GM23338 (cell line): ENCODE measurements at regions not wholly inside any gene's neighbourhood (a gene's known extent, or its start where the extent isn't known, plus 50 kb on each side); places are given as distances from the start of the nearest gene placed in this dataset.

ENCODE experiments used
- ATAC-seq: fragments of 200-7000 bp; cut with Tn5 transposase; 3 replicates; pipeline ENCODE4 v1.9.1; 2020
- DNase-seq: peaks from one replicate; pipeline ENCODE4 v3.0.0-alpha.2; 2015; ENCODE audit warnings: low spot score
- H2AFZ ChIP-seq: fragments of 200-600 bp; sonication (generic); 2 replicates; pipeline ENCODE4 v1.8.0; 2016; ENCODE audit warnings: antibody characterized with exemption, mild to moderate bottlenecking, moderate library complexity
- H3F3A ChIP-seq: fragments of 200-600 bp; sonication (generic); replicated peaks from 2 replicates; pipeline ENCODE4 v1.8.0; 2017; ENCODE audit warnings: antibody characterized with exemption, mixed run types, low read depth
- H3K27ac ChIP-seq: fragments of 200-600 bp; sonication (generic); 2 replicates; pipeline ENCODE4 v1.6.1; 2016; ENCODE audit warnings: low read depth
- H3K27me3 ChIP-seq: fragments of 200-600 bp; sonication (generic); 2 replicates; pipeline ENCODE4 v1.8.0; 2016; ENCODE audit warnings: mild to moderate bottlenecking, mixed run types, moderate library complexity; ENCODE audit not compliant: insufficient read depth
- H3K36me3 ChIP-seq: fragments of 200-600 bp; sonication (generic); 2 replicates; pipeline ENCODE4 v1.8.0; 2016; ENCODE audit warnings: mild to moderate bottlenecking; ENCODE audit not compliant: insufficient read depth
- H3K4me1 ChIP-seq: fragments of 200-600 bp; sonication (generic); 2 replicates; pipeline ENCODE4 v1.8.0; 2016; ENCODE audit warnings: mild to moderate bottlenecking, moderate library complexity; ENCODE audit not compliant: insufficient read depth
- H3K4me2 ChIP-seq: fragments of 200-600 bp; sonication (generic); 2 replicates; pipeline ENCODE4 v1.7.1; 2017; ENCODE audit warnings: mixed run types
- H3K4me3 ChIP-seq: fragments of 200-600 bp; sonication (generic); 2 replicates; pipeline ENCODE4 v1.6.1; 2016; ENCODE audit warnings: mixed run types
- H3K79me2 ChIP-seq: fragments of 200-600 bp; sonication (generic); replicated peaks from 2 replicates; pipeline ENCODE4 v1.8.0; 2017; ENCODE audit warnings: mild to moderate bottlenecking; ENCODE audit not compliant: insufficient read depth
- H3K9me2 ChIP-seq: fragments of 200-600 bp; sonication (generic); 2 replicates; pipeline ENCODE4 v1.8.0; 2017; ENCODE audit not compliant: insufficient read depth
- H4K20me1 ChIP-seq: fragments of 200-600 bp; sonication (generic); replicated peaks from 2 replicates; pipeline ENCODE4 v1.8.0; 2017; ENCODE audit warnings: mild to moderate bottlenecking; ENCODE audit not compliant: insufficient read depth
- H3K27ac Mint-ChIP-seq: 2 replicates; pipeline ENCODE4 v1.8.0; 2020; ENCODE audit warnings: inconsistent platforms, mild to moderate bottlenecking, moderate library complexity, mixed read lengths
- H3K27me3 Mint-ChIP-seq: 3 replicates; pipeline ENCODE4 v1.8.0; 2022; ENCODE audit warnings: low read depth, mild to moderate bottlenecking, moderate library complexity, mixed read lengths, inconsistent platforms; ENCODE audit not compliant: insufficient read depth, poor library complexity
- H3K36me3 Mint-ChIP-seq: 3 replicates; pipeline ENCODE4 v1.8.0; 2021; ENCODE audit warnings: low read depth, mild to moderate bottlenecking, inconsistent platforms, moderate library complexity, mixed read lengths
- H3K4me1 Mint-ChIP-seq: 3 replicates; pipeline ENCODE4 v1.8.0; 2020; ENCODE audit warnings: mild to moderate bottlenecking, inconsistent platforms, mixed read lengths
- H3K4me3 Mint-ChIP-seq: 3 replicates; pipeline ENCODE4 v1.8.0; 2021; ENCODE audit warnings: moderate library complexity, mild to moderate bottlenecking, inconsistent platforms, mixed read lengths
- H3K9me3 Mint-ChIP-seq: 3 replicates; pipeline ENCODE4 v1.8.0; 2020; ENCODE audit warnings: moderate library complexity, mild to moderate bottlenecking, inconsistent platforms, mixed read lengths
- CREB1 ChIP-seq: fragments of 250-450 bp; sonication (Bioruptor Pico); IDR thresholded peaks from 2 replicates; pipeline ENCODE4 v1.5.0; 2020; ENCODE audit warnings: low read depth, mild to moderate bottlenecking, moderate library complexity
- EZH2 ChIP-seq: fragments of 200-600 bp; sonication (generic); IDR thresholded peaks from one replicate; pipeline ENCODE4 v1.8.0; 2017; ENCODE audit warnings: antibody characterized with exemption, mild to moderate bottlenecking, low read depth; ENCODE audit not compliant: unreplicated experiment
- EZH2phosphoT487 ChIP-seq: fragments of 200-600 bp; sonication (generic); IDR thresholded peaks from one replicate; pipeline ENCODE4 v1.8.1; 2018; ENCODE audit warnings: antibody characterized with exemption; ENCODE audit not compliant: unreplicated experiment
- JUNB ChIP-seq: IDR thresholded peaks from one replicate; pipeline ENCODE4 v1.6.1; 2016; ENCODE audit warnings: antibody characterized with exemption; ENCODE audit not compliant: unreplicated experiment
- NANOG ChIP-seq: IDR thresholded peaks from 2 replicates; pipeline ENCODE4 v1.6.1; 2016; ENCODE audit warnings: antibody characterized with exemption, borderline replicate concordance
- POLR2AphosphoS5 ChIP-seq: IDR thresholded peaks from 2 replicates; pipeline ENCODE4 v1.6.1; 2016; ENCODE audit warnings: antibody characterized with exemption, low read depth
- STAT1 ChIP-seq: IDR thresholded peaks from one replicate; pipeline ENCODE4 v1.6.1; 2016; ENCODE audit warnings: antibody characterized with exemption; ENCODE audit not compliant: unreplicated experiment
- ZNF114 ChIP-seq: fragments of 250-450 bp; sonication (Bioruptor Pico); IDR thresholded peaks from 2 replicates; pipeline ENCODE4 v1.5.0; 2020; ENCODE audit warnings: mild to moderate bottlenecking, moderate library complexity
- ZNF331 ChIP-seq: fragments of 250-450 bp; sonication (Bioruptor Pico); IDR thresholded peaks from 2 replicates; pipeline ENCODE4 v1.5.0; 2020; ENCODE audit warnings: low read depth, mild to moderate bottlenecking, moderate library complexity
- TF ChIP-seq, protein P1 (sequence below): IDR thresholded peaks from 2 replicates; pipeline ENCODE4 v1.6.1; 2016; ENCODE audit warnings: antibody characterized with exemption
- TF ChIP-seq, protein P2 (sequence below), 2 experiments: fragments of 200-600 bp in 1 of 2; sonication (generic) in 1 of 2; conservative IDR thresholded peaks; 2 replicates each; pipeline versions ENCODE4 v1.5.1 to v1.6.1; 2016 to 2017; ENCODE audit warnings: antibody characterized with exemption in 2 of 2, low read depth in 2 of 2, mild to moderate bottlenecking in 2 of 2, moderate library complexity in 1 of 2
- TF ChIP-seq, protein P3 (sequence below): IDR thresholded peaks from one replicate; pipeline ENCODE4 v1.6.1; 2018; ENCODE audit warnings: antibody characterized with exemption; ENCODE audit not compliant: unreplicated experiment
- TF ChIP-seq, protein P4 (sequence below): fragments of 250-450 bp; sonication (Bioruptor Pico); IDR thresholded peaks from 2 replicates; pipeline ENCODE4 v1.5.0; 2020; ENCODE audit warnings: mild to moderate bottlenecking, moderate library complexity

DNA sequence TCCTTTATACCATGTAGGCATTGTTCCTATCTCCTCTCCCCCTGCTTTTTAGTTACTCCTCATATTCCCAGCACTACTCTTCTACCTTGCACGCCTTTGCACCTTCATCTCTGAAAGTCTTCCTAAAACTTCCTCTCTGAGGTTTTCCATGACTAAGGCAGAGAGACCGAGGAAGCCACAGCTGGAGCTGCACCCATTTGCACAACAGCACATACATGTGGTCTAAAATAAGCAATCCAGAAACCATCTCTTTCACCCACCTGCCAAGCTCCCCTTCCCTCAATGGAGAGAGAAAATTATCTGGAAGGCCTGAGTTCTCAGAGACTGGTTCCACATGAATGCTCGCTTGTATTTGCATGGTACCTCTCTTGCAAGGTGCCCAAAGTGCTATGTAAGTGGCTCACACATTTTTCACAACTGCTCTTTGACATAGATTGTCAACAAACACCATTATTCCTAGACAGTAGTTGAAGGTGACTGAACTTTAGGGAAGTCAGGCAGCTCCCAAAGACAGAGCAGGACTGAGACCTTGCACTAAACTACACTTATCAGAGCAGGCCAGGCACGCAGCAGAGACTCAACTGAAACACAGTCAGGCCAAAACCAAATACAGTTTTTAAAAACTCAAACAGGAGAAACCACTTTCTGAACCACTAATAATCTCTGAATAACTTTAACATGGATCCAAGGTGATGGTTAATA, 313.2 kb downstream of the TFAP2A start:
- no peak overlapping the region for H2AFZ ChIP-seq
- no peaks in the 10 kb centered on the region for H3K79me2 ChIP-seq
- no peaks in the 10 kb centered on the region for H3F3A ChIP-seq
- H3K36me3 ChIP-seq = no peaks in the 10 kb centered on the region
- H3K4me2 ChIP-seq = no peak overlapping the region
- TF ChIP-seq EZH2 (no peak), STAT1 (no peak), ZNF331 (CRISPR knock-in tag) (no peak), NANOG (no peak), ZNF114 (no peak), EZH2phosphoT487 (no peak), POLR2AphosphoS5 (no peak), CREB1 (CRISPR knock-in tag) (no peak), JUNB (no peak)
- TF ChIP-seq, protein P1, sequence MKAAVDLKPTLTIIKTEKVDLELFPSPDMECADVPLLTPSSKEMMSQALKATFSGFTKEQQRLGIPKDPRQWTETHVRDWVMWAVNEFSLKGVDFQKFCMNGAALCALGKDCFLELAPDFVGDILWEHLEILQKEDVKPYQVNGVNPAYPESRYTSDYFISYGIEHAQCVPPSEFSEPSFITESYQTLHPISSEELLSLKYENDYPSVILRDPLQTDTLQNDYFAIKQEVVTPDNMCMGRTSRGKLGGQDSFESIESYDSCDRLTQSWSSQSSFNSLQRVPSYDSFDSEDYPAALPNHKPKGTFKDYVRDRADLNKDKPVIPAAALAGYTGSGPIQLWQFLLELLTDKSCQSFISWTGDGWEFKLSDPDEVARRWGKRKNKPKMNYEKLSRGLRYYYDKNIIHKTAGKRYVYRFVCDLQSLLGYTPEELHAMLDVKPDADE = no peak
- TF ChIP-seq, protein P2, sequence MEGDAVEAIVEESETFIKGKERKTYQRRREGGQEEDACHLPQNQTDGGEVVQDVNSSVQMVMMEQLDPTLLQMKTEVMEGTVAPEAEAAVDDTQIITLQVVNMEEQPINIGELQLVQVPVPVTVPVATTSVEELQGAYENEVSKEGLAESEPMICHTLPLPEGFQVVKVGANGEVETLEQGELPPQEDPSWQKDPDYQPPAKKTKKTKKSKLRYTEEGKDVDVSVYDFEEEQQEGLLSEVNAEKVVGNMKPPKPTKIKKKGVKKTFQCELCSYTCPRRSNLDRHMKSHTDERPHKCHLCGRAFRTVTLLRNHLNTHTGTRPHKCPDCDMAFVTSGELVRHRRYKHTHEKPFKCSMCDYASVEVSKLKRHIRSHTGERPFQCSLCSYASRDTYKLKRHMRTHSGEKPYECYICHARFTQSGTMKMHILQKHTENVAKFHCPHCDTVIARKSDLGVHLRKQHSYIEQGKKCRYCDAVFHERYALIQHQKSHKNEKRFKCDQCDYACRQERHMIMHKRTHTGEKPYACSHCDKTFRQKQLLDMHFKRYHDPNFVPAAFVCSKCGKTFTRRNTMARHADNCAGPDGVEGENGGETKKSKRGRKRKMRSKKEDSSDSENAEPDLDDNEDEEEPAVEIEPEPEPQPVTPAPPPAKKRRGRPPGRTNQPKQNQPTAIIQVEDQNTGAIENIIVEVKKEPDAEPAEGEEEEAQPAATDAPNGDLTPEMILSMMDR (conservative IDR thresholded peaks at IDR 0.05; ENCODE audit: low read depth in 2 of 2) = no peak
- TF ChIP-seq, protein P3, sequence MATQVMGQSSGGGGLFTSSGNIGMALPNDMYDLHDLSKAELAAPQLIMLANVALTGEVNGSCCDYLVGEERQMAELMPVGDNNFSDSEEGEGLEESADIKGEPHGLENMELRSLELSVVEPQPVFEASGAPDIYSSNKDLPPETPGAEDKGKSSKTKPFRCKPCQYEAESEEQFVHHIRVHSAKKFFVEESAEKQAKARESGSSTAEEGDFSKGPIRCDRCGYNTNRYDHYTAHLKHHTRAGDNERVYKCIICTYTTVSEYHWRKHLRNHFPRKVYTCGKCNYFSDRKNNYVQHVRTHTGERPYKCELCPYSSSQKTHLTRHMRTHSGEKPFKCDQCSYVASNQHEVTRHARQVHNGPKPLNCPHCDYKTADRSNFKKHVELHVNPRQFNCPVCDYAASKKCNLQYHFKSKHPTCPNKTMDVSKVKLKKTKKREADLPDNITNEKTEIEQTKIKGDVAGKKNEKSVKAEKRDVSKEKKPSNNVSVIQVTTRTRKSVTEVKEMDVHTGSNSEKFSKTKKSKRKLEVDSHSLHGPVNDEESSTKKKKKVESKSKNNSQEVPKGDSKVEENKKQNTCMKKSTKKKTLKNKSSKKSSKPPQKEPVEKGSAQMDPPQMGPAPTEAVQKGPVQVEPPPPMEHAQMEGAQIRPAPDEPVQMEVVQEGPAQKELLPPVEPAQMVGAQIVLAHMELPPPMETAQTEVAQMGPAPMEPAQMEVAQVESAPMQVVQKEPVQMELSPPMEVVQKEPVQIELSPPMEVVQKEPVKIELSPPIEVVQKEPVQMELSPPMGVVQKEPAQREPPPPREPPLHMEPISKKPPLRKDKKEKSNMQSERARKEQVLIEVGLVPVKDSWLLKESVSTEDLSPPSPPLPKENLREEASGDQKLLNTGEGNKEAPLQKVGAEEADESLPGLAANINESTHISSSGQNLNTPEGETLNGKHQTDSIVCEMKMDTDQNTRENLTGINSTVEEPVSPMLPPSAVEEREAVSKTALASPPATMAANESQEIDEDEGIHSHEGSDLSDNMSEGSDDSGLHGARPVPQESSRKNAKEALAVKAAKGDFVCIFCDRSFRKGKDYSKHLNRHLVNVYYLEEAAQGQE = no peak
- TF ChIP-seq, protein P4, sequence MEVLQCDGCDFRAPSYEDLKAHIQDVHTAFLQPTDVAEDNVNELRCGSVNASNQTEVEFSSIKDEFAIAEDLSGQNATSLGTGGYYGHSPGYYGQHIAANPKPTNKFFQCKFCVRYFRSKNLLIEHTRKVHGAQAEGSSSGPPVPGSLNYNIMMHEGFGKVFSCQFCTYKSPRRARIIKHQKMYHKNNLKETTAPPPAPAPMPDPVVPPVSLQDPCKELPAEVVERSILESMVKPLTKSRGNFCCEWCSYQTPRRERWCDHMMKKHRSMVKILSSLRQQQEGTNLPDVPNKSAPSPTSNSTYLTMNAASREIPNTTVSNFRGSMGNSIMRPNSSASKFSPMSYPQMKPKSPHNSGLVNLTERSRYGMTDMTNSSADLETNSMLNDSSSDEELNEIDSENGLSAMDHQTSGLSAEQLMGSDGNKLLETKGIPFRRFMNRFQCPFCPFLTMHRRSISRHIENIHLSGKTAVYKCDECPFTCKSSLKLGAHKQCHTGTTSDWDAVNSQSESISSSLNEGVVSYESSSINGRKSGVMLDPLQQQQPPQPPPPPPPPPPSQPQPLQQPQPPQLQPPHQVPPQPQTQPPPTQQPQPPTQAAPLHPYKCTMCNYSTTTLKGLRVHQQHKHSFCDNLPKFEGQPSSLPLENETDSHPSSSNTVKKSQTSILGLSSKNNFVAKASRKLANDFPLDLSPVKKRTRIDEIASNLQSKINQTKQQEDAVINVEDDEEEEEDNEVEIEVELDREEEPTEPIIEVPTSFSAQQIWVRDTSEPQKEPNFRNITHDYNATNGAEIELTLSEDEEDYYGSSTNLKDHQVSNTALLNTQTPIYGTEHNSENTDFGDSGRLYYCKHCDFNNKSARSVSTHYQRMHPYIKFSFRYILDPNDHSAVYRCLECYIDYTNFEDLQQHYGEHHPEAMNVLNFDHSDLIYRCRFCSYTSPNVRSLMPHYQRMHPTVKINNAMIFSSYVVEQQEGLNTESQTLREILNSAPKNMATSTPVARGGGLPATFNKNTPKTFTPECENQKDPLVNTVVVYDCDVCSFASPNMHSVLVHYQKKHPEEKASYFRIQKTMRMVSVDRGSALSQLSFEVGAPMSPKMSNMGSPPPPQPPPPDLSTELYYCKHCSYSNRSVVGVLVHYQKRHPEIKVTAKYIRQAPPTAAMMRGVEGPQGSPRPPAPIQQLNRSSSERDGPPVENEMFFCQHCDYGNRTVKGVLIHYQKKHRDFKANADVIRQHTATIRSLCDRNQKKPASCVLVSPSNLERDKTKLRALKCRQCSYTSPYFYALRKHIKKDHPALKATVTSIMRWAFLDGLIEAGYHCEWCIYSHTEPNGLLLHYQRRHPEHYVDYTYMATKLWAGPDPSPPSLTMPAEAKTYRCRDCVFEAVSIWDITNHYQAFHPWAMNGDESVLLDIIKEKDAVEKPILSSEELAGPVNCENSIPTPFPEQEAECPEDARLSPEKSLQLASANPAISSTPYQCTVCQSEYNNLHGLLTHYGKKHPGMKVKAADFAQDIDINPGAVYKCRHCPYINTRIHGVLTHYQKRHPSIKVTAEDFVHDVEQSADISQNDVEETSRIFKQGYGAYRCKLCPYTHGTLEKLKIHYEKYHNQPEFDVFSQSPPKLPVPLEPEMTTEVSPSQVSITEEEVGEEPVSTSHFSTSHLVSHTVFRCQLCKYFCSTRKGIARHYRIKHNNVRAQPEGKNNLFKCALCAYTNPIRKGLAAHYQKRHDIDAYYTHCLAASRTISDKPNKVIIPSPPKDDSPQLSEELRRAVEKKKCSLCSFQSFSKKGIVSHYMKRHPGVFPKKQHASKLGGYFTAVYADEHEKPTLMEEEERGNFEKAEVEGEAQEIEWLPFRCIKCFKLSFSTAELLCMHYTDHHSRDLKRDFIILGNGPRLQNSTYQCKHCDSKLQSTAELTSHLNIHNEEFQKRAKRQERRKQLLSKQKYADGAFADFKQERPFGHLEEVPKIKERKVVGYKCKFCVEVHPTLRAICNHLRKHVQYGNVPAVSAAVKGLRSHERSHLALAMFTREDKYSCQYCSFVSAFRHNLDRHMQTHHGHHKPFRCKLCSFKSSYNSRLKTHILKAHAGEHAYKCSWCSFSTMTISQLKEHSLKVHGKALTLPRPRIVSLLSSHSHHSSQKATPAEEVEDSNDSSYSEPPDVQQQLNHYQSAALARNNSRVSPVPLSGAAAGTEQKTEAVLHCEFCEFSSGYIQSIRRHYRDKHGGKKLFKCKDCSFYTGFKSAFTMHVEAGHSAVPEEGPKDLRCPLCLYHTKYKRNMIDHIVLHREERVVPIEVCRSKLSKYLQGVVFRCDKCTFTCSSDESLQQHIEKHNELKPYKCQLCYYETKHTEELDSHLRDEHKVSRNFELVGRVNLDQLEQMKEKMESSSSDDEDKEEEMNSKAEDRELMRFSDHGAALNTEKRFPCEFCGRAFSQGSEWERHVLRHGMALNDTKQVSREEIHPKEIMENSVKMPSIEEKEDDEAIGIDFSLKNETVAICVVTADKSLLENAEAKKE (CRISPR knock-in tag) = no peak
- H3K4me3 ChIP-seq = no peak overlapping the region
- ATAC-seq (no peak), DNase-seq (no peak)
- Mint-ChIP-seq H3K27ac (no peak overlapping the region), H3K27me3 (no peaks in the 10 kb centered on the region), H3K4me3 (no peak overlapping the region), H3K4me1 (peaks cover 6% of the 10 kb centered on the region; the same call in 2 of the 3 replicates), H3K36me3 (no peaks in the 10 kb centered on the region), H3K9me3 (no peaks in the 10 kb centered on the region)
- no peak overlapping the region for H3K27ac ChIP-seq
- H3K27me3 ChIP-seq = no peaks in the 10 kb centered on the region
- no peaks in the 10 kb centered on the region for H3K9me2 ChIP-seq
- no peaks in the 10 kb centered on the region; the same call in 1 of the 2 replicates for H3K4me1 ChIP-seq
- H4K20me1 ChIP-seq = no peaks in the 10 kb centered on the region
